Activated naive CD4-positive, alpha-beta T cell treated with anti-CD3 and anti-CD28 coated beads, Interleukin-2, amount 50 U/mL, for 16 hours (primary cell): ENCODE measurements at regions not wholly inside any gene's neighbourhood (a gene's known extent, or its start where the extent isn't known, plus 50 kb on each side); places are given as distances from the start of the nearest gene placed in this dataset.

ENCODE experiments used
- DNase-seq: peaks from one replicate; pipeline ENCODE4 v3.0.0-alpha.2; 2020

DNA sequence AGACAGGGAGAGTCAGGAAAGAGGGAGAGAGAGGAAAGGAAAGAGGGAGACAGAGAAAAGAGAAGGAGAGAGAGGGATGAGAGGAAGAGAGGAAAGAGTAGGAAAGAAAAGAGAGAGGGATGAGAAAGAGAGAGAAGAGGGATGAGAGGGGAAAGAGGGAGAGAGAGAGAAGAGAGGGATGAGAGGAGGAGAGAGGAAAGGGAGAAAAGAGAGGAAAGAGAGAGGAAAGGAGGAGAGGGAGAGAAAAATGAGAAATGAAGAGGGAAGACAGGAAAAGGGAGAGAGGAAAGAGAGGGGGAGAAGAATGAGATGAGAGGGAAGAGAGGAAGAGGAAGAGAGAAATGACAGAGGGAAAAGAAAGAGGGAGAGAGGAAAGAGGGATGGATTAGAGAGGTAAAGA is 207.0 kb upstream of the SKOR2 start:
- no peak for DNase-seq

- no peak for DNase-seq
Measured at GRCh38 chr18:47457614-47458013, 206.2 kb upstream of the SKOR2 start.

- no peak for DNase-seq
Measured at GRCh38 chr18:47453038-47453437, 201.6 kb upstream of the SKOR2 start.

DNA sequence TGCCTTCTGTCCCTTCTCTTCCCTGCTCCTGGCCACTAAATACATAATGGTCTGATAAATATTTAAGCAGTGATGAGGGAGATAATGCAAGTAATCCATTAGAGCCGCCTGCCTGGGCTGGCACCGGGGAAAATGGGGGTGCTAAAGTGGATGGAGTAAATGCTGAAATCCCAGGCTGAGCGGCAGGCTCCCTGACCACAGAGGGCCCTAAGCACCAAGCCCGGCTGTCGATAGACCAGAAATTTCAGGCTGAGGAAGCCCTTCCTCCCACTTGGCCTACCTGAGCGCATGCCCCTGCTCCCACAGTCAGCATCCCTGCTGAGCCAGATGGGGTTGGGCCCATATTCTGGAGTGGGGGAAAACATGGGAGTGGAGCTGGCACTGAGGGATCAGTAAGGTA is 197.5 kb upstream of the SKOR2 start:
- no peak for DNase-seq

DNA sequence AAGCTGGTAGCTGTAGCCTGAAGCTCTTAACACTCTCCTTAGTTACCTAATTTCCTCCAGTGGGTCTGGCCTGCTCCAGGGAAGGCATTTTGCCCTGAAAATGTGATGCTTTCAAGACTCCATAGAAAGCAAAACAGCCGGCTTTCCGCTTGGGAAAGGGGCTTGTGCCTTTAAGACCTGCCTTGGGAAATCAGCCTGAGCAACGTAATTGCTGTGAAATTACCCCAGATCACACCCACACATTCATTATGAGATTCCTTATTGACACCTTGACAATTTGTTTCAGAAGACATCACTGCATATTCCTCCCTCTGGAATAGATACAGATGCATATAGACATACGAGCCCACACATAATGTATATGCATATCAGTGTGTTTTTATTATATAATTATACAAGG is 190.5 kb upstream of the SKOR2 start:
- no peak for DNase-seq

DNA sequence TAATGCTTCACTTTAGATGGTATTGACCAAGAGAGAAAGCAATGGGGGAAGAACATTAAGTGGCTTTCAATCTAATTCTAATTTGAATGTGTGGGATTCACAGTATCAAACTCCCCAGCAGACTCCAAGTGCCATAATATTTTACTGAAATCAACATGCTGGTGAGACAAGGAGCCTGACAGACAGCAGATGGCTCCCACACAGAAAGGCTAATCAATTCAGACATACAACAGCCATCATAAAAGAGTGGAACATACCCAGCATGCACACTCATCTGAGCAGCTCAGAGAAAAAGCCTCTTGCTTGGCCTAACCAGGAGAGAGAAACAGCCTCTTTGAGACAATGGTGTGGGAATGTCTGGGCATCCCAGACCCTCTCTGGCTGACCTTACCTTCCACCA is 186.5 kb upstream of the SKOR2 start:
- DNase-seq = no peak

DNA sequence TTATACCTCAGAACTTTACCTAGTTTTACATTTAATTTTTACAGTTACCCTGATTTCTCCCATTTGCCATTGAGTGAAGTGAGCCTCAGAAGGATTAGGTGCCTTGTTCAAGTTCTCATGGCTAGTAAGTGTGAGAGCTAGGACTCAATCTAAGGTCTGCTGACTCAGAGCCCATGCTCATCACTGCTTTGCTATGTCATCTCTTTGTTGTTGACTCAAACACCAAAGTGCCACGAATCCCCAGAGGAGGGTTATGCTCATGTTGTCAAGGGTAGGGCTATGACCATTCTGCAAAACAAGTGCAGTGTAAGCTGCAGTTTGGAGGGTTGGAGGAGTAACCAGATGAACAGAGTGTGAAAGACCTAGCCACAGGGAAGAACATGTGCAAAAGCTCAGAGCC is 185.4 kb upstream of the SKOR2 start:
- no peak for DNase-seq

DNA sequence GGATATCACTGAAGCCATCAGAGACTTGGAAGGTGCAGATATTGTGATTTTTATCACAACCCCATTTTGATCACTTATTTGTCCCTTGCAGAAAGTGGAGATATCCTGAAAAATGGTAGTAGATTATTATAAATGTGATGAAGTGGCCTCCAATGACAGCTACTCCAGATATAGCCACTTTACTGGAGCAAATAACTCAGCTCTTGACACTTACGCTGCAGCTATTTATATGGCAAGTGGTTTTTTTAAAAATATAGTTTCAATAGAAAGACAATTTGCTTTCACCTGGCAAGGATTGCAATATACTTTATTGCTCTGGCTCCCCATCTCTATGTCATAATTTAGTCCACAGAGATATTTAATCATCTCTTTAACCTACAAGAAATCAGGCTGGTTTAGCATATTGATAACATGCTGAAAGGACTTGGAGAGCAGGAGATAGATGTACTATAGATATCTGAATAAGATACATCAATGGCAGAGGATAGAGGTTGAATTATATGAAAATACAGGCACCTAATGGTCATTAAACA is 182.8 kb upstream of the SKOR2 start:
- DNase-seq = no peak

DNA sequence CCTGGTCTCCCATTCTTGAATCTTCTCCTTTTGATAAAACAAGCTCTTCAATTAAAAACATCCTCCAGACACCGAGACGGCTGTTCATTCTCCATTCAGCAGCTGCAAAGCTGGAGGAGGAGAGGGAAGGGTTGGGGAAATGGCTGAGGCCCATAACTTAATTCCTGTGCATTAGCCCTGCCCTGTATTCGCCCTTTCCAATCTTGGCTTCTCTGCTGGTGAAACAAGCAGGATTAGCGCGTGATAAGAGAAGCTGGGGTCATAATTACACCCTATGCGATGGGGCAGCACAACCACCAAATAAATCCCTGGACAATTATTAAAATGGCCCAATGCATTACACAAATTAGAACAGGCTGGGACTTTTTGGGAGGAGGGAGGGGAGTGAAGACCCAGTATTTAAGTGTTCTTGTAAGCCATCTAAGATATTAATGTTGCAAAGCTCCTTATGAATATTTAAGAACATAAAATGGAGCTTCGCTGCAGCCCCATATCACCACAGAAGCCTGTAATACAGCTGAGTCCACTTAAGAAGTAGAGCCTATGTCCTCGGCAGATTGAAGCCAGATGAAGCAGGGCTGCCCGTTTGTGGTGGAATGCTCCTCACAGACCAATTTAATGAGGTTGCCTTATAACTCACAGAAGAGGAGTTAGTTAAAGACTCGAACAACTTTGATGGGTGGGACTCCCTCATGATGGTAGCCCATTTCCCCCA is 176.6 kb upstream of the SKOR2 start:
- no peak for DNase-seq

DNA sequence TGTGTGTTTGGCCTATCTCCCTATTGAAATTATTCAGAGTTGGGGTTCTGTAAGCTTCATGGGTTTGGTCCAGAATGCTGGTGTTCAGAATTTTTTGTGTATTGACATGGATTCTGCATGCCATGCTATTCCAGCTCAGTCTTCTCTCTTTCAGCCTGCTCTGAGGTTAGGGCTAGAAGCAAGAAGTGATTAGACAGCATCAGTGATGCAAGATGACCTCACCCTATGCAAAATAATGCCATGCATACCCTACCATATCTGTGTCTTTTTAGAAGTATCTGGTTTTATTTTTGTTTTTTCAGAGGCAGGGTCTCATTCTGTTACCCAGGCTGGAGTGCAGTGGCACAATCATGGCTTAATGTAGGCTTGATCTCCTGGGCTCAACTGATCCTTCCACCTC is 175.6 kb upstream of the SKOR2 start:
- DNase-seq = no peak

GRCh38 chr18:47425365-47425764 is 173.9 kb upstream of the SKOR2 start:
- no peak for DNase-seq

GRCh38 chr18:47422524-47422923 is 171.1 kb upstream of the SKOR2 start:
- DNase-seq = no peak

- no peak for DNase-seq
Measured at GRCh38 chr18:47420130-47420529, 168.7 kb upstream of the SKOR2 start.

DNA sequence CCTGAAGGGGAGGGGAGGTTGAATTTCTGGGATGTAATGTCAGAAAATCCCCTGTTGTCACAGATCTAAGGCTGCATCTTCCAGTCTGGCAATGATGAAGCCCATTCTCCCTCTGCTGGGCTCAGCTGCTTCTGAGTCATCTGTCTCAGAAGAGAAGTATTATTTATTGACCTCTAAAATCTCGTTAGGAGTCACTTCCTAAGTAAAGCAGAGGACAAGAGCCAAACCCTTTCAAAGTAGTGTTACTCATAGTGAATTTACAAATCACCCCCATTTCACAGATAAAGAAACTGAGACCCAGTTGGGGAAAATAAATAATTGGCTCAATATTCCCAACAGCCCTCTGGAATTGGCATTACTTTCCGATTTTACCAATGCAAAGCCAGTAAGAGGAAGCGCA is 167.3 kb upstream of the SKOR2 start:
- DNase-seq = no peak

DNA sequence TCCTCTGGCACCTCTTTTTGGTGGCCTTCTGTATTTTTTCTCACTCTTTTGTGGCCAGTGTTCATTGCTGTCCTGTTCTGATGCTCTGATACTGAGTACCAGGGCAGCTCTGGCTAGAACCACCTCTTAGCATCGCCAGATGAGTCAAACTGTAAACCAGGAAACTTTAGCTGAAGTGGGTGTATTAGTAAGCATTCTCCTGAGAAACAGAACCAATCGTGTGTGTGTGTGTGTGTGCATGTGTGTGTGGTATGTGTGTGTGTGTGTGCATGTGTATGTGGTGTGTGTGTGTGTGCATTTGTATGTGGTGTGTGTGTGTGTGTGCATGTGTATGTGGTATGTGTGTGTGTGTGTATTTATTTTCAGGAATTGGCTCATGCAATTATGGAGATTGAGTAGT is 166.3 kb upstream of the SKOR2 start:
- no peak for DNase-seq

GRCh38 chr18:47415881-47416280 is 164.4 kb upstream of the SKOR2 start:
- DNase-seq = no peak

DNA sequence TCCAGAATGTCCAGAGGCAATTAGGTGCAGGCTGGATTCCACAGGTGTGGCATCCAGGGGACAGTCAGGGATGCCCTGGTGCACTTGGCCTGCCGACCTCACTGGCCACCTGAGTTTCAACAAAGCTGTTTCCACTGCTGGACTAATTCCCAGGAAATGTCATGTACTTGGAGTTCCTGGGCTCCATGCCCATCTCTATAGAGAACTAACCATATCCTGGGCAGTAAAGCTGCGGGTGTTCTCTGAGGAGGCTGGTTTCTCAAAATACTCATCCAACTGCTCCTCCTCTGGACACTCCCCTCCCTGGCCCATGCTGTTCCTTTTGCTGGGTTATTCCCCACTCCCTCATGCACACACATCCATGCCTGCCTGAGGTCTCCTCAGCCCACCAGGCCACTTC is 161.9 kb upstream of the SKOR2 start:
- no peak for DNase-seq

DNA sequence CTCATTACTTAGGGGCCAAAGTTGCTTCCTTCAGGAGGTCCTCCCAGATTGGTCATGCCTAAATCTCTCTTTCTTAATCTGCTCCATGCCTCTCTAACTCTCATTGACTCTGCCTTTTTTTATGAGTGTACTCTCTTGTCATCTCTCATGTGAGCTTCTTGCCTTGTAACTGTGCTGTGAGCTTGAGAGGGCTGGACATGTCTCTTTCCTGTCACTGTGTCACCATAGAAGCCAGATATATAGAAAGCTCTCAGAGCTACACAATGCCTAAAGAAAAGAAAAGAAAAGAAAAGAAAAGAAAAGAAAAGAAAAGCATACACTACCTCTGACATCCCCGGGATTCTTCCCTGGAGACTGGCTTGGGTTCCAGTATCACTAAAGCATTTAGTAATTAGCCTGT is 161.5 kb upstream of the SKOR2 start:
- DNase-seq = no peak

GRCh38 chr18:47411159-47411558 is 159.7 kb upstream of the SKOR2 start:
- DNase-seq = no peak

- DNase-seq = no peak
Measured at GRCh38 chr18:47410139-47410538, 158.7 kb upstream of the SKOR2 start.

DNA sequence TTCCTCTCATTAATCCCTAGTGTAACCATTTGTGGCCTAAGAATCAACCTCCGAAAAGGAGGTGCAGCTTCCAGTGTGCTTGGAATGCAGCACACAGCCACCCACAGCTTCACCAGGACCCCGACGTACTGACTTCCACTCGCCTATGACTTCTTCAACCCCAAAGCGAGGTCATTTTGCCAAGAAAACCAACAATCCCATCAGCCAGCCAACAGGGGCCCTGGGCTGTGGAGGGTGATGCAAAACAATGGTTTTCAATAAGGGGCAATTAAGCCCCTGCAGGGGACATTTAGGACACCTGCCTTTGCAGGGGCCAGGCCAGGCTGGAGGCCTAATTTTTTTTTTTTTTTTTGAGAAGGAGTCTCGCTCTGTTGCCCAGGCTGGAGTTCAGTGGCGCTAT is 158.1 kb upstream of the SKOR2 start:
- no peak for DNase-seq

- DNase-seq = no peak
Measured at GRCh38 chr18:47407736-47408135, 156.3 kb upstream of the SKOR2 start.

- DNase-seq = no peak
Measured at GRCh38 chr18:47404845-47405244, 153.4 kb upstream of the SKOR2 start.

- no peak for DNase-seq
Measured at GRCh38 chr18:47403949-47404348, 152.5 kb upstream of the SKOR2 start.

DNA sequence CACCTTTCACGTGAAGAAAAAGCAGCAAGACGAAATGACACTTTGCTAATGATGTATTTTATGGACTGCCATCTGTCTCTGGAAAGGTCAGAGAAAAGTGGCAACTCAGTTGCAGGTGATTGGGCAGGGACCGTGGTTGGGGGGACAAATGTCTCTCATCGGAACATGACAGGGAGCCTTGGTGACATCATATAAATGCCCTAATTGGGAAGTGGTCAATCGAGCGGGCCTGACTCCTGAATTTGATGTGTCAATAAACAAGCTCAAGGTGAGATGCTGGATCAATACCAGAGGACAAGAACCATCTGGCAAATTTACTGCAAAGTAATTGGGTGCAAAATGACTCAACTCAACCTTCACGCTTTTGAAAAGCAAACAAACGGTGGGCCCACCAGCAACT is 151.9 kb upstream of the SKOR2 start:
- DNase-seq = no peak
